Head of caudate nucleus (tissue), 42 donors: ENCODE measurements at regions not wholly inside any gene's neighbourhood (a gene's known extent, or its start where the extent isn't known, plus 50 kb on each side); places are given as distances from the start of the nearest gene placed in this dataset.
A peak's percentile ranks its signal among the peaks of the same experiment; 100 is the strongest.
"Not testable (repeated sequence)": the region's sequence is repeated elsewhere in the genome, so short reads cannot be mapped to it uniquely, and the experiment has no call there.

ENCODE experiments used
- DNase-seq, 42 donors: peaks; one replicate each; pipeline versions ENCODE4 v3.0.0 to v3.0.0-alpha.2; 2020 to 2021; ENCODE audit warnings: mixed read lengths in 7 of 42
- intact Hi-C: fragments of 100-400 bp; cut with DNase I; formaldehyde crosslinking; loops from one replicate; pipeline ENCODE4 v1.15.0; 2022

DNA sequence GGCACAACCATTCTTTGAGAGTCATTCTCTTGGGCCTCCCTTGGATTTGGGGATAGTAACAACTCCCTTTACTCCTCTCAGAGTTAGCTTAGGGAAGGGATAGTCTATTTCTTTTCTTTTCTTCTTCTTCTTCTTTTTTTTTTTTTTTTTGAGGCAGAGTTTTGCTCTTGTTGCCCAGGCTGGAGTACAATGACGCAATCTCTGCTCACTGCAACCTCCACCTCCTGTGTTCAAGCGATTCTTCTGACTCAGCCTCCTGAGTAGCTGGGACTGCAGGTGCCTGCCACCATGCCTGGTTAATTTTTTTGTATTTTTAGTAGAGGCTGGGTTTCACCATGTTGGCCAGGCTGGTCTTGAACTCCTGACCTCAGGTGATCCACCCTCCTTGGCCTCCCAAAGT, 465.8 kb downstream of the PLCL1 start:
- intact Hi-C loops, DNase-seq: not testable (repeated sequence)

DNA sequence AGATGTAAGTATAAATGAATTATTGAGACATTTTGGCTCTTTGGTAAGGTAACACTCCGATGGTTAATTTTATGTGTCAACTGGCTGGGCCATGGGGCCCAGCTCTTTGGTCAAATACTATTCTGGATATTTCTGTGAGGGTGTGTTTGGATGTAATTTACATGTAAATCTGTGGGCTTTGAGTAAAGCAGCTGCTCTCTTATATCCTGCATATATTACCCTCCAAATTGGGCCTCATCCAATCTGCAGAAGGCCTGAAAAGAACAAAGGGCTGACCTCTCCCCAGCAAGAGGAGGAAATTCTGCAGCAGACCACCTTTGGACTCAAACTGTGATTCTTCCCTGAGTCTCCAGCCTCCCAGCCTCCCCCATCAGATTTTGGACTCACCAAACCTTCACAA, 464.1 kb downstream of the PLCL1 start:
- intact Hi-C loops, result no loop called here
- DNase-seq, result no peak

DNA sequence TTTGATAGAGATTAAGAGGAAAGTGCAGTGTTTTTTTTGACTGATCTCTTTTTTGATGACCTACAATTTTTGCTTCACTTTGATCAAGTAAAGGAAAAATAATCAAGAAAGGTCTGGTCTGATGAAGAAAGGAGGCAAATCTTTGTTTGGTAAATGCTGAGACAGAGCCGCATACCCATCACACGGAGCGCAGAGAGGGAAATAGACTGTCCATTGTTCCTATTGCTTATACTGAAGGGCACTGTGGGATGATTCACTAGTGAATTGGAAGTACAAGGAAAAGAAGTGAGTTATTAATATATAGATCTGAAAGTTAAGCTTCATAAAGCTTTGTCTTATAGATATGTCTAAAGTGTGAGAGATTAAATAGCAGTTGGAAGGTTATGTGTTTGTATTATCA, 455.1 kb downstream of the PLCL1 start:
- DNase-seq, result no peak
- intact Hi-C loops, result no loop called here

DNA sequence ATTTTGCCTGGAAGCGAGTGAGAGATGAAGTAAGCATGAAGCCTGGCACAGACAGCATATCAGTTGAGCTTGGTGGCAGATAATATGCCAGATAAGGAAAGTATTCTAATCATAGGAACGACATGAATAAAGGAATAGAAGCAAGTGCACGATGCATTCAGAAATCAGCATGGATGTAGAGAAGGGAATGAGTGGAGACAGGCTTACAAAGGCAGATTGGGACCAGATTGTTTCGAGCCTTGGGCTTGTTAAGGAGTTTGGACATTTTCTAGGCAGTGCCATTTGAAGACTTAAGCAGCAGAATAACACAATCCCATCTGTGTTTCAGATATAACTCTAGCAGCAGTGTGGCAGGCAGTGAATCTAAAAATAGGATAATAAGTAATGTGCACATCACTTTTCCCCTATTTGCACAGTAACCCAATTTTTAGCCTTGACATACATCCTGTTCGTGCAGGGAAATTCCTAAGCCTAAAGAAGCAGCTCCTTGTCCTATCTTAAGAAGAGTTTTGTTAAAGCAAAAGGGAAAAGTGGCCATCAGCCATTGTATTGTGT, 450.2 kb downstream of the PLCL1 start:
- peak in 1 of 42 donors; percentile 8 for DNase-seq
- intact Hi-C loops, result no loop called here

DNA sequence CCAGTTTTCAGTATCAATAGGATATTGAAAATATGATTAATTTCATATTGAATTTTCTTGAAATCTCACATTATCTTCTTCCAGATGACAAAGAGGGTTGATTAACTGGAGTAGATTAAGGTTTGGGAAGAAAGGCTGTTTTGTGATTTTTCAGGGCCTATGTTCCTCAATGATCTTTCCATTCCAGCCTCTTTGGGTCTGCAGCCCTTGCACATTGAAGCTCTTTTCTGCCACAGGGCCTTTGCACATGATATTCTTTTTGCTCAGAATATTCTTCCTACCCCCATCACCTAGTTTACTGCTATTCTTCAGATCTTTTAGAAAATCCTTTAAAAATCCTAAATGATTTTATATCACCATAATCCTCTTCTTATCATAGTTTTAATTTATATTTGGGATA, 449.6 kb downstream of the PLCL1 start:
- DNase-seq, result no peak
- intact Hi-C loops, result no loop called here

DNA sequence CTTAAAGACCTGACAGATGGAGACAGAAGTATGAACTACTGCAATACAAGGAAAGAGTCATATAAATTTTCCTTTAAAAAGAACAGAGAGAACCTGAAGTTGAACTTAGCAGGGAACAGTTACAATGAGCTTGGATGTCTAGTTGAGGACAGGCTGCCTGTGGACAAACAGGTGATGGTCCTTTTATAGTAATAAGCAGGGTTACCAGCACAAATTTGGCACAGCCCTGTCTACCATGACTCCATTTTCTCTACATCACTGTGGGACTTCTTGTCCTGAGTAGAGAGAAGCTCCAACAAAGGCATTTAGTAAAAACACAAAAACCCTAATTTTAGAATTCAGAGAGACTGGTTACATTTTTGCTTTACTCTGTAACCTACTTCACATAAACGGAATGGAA, 448.1 kb downstream of the PLCL1 start:
- no peak for DNase-seq
- intact Hi-C loops, result no loop called here

DNA sequence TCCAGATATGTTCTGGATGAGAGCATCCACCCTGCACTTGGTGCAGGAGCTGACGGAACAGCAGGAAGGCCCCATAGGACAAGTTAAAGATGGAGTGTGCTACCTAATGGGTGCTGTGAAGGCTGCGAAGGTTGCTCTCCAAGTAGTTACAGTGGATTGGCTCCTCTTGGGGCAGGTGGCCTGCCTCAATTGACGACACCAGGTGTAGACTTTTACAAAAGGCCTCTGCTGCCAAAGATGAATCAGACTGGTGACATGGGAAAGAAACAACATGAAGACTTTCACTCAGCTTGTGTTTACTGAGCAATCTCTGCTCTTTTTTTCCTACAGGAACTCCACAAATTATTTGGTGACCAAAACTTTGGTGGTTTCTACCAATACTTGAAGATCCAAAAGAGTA, 437.7 kb downstream of the PLCL1 start:
- intact Hi-C loops, result no loop called here
- DNase-seq, result no peak

DNA sequence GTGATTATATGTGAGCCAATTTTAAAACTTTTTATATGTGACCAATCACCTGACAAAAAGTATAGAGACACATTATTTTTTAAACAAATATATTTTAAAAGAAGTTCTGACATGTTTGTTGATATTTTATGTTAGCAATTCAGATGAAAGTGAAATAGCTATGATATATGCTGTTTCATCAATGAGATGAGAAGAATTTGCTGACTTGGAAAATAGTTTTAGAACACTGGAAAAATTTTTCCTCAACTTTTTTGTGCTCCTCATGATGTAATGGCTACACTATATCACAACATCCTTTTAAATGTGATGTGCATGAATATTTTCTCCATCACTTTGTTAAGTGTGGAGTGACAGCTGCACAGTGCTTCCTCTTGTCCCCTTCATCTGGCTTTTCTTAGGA, 434.0 kb downstream of the PLCL1 start:
- no peak for DNase-seq
- intact Hi-C loops, result no loop called here

DNA sequence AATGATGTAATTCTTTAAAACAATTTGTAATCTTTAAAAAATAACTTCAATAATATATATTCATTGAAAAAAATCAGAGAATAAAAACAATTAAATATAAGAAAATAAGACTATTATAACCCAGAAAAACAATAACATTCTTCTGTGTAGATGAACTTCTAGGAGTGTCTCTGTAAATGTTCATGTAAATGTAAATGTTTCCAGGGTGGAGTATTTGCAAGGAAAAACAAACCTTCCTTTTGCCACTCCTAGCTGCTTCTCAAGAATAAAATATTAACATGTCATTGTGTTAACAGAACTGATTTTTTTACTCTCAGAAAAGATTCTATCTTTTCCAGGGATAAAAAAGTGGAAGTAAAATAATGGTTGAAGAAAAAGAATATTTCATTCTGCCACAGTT, 431.9 kb downstream of the PLCL1 start:
- DNase-seq, result no peak
- intact Hi-C loops, result no loop called here

DNA sequence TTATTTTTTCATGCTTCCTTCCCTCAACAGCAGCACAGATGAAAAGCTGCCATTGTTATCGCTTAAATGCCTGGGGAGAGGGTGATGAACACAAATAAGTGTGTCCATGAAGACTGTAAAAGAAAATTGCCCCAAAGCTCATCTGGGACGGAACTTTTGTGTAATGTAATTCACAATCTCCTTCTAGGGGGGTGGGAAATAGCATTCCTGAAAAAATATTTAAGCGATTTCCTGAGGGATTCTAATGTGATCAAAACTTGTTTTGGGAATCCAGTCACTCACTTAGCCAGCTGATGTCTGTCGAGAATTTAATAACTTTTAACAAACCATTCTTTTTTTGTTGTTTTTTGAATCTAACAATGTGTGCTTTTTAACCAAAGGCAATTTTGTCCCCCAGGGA, 427.9 kb downstream of the PLCL1 start:
- intact Hi-C loops, result no loop called here
- DNase-seq, result no peak

DNA sequence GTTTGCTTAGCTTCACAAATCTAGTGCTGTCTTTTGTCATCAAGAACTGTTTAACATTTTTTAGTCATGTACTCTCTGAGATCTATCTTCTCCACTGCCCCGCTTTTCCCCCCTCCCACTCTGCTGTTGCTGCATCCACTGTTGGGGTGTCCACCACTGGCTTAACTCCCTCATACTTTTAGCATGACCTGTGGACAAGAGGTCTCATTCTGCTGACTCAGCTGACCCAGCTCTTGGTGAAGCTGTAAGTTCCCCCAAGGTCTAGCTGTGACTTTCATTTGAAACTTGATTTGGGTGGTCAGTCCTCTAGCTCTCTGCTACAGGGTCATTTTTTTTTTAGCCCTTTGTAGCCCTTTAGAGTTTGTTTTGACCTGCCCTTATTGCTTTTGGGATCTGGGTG, 427.2 kb downstream of the PLCL1 start:
- DNase-seq, result no peak

DNA sequence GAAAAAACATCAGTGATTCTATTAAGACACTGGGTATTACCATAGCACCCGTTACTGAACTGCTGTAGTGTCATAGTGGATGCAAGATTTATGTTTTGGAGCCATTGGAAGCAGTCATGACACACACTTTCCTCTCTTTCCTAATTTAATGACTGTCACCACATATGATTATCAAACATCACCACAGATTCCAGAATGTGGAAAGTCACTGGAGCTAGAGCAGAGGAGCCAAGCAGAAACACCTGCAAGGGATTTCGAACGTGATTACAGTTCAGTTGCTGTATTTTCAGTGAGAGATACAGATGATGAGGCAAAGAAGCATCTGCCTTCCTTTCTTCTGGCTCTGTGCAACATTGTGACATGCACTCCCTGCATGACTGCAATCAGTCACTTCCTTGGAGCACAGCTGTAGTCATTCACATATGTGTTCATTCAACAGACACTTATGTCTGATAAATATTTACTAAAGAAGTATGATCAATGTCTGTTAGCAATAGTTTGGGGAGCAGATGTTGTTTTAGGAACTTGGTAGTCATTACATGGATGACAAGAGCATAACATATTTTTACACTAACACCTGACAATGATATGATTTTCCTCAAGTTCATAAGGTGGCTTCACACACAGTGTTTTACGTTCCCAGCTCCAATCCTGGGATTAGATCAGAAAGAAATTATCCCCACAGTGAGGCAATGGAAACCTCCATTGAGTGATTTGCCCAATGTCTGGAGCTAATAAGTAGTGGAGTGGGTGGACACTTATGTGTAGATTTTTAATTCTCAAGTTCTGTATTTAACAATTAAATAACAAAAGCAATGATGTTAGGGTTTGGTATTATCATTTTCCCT, 416.6 kb downstream of the PLCL1 start:
- intact Hi-C loops, result no loop called here
- DNase-seq, result no peak

More for the DNA sequence above, 427.2 kb downstream of the PLCL1 start:
- intact Hi-C loops, result no loop called here

DNA sequence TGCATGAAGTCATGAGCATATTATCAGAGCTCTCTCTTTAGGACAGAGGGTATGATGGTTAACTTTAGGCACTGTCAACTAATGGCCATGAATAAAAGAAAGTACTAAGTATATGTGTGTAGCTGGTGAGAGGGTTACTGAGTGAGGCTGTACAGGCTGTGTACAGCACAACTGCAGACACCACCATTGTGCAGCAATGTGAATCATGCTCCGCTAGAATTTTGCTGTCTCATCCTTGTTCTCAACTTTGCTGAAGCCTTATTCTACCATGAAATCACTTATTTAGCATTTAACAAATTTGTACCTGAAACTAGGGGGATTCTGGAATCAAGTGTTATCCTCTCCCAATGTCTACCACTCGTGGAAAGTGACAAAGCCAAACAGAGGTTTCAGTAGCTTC, 414.9 kb downstream of the PLCL1 start:
- no peak for DNase-seq
- intact Hi-C loops, result no loop called here

DNA sequence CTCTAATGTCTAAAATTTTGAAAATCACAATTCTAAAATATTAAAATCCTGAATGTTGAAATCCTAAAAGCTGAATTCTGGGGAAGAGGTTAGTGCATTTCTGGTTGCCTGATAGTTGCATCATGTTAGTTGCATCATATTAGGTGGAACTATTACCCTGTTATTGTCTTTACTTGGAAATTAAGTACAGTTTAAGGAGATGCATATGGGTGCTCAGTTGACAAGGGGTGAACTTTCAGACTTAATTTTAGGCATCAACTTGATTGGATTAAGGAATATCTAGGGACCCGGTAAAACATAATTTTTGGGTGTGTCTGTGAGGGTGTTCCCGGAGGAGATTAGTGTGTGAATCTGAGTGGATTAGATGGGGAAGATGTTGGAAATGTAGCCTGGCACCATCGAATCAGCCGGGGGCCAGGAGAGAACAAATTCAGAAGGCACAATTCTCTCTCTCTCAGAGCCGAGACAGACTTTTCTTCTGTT, 409.8 kb downstream of the PLCL1 start:
- no peak for DNase-seq
- intact Hi-C loops, result no loop called here

DNA sequence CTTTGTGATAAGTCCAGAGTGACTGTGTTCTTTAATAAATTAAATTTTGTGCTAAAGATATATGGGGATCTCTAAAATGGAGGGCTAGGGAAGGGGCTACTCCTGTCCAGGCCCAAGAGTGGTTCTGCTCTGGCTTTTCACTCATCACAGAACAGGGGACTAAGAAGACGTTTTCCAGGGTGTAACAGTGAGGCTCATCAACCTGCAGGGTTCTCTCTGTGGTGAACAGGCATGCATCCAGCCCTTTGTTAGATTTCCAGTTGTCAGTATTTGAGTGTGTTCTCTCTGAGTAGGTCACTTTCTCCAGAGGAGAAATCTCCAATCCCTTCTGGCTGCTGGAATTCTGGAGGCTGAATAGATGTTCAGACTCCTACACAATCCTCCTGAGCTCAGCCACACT, 408.9 kb downstream of the PLCL1 start:
- DNase-seq, result peak in 2 of 42 donors; percentile 2 to 6
- intact Hi-C loops, result no loop called here

DNA sequence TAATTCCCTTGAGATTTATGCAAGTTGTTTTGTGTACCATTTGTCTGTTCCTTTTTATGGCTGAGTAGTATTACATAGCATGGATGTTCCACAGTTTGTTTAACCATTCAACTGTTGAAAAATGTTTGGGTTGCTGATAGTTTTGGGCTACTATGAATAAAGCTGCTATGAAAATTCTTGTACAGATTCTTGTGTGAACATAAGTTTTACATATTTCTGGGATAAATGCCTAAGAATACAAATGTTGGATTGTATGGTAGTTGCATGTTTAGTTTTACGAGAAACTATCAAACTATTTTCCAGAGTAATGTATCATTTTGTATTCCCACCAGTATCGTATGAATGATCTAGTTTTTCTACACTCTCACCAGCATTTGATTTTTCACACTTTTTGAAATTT, 407.3 kb downstream of the PLCL1 start:
- intact Hi-C loops, result no loop called here
- DNase-seq, result no peak

DNA sequence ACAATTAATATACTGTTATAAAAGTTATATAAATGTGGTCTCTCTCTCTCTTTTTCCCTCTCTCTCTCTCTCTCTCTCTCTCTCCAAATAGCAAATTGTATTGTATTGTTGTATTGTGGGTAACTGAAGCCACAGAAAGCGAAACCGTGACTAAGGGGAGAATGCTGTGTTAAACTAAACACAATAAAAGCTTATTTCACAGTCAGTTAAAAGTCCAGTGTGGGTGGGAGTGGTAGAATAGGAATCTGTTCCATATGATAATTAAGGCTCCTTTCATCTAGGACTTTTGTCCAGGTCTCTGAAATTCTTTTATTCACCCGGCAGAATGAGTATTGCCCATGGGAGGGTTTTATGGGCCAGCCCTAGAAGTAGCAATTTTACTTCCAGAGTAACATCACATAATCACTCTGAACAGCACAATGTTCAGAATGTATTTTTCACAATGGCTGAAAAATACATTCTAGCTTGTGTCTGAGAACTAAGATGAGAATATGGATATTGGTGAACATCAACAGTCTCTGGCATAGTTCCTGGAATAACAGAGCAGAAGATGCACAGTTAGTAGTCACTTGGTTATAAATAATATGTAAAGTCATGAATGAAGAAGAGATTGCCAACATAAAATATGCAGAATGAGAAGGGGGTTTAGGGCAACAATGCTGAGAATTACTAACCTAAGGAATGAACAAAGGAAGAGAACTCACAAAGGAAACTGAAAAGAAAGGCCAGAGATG, 399.1 kb downstream of the PLCL1 start:
- intact Hi-C loops, result no loop called here

More for the DNA sequence above, 399.1 kb downstream of the PLCL1 start:
- DNase-seq, result no peak
